Neural progenitor cell (in vitro differentiated cells): ENCODE measurements at regions not wholly inside any gene's neighbourhood (a gene's known extent, or its start where the extent isn't known, plus 50 kb on each side); places are given as distances from the start of the nearest gene placed in this dataset.

Experiments
- EZH2 ChIP-seq: fragments of 200-600 bp; sonication (generic); IDR thresholded peaks from 2 replicates; pipeline ENCODE4 v1.6.1; 2017; ENCODE audit warnings: antibody characterized with exemption, mild to moderate bottlenecking, moderate library complexity
- TF ChIP-seq, protein P1 (sequence below): fragments of 200-600 bp; sonication (generic); IDR thresholded peaks from 2 replicates; pipeline ENCODE4 v1.5.1; 2017; ENCODE audit warnings: antibody characterized with exemption, mild to moderate bottlenecking

DNA sequence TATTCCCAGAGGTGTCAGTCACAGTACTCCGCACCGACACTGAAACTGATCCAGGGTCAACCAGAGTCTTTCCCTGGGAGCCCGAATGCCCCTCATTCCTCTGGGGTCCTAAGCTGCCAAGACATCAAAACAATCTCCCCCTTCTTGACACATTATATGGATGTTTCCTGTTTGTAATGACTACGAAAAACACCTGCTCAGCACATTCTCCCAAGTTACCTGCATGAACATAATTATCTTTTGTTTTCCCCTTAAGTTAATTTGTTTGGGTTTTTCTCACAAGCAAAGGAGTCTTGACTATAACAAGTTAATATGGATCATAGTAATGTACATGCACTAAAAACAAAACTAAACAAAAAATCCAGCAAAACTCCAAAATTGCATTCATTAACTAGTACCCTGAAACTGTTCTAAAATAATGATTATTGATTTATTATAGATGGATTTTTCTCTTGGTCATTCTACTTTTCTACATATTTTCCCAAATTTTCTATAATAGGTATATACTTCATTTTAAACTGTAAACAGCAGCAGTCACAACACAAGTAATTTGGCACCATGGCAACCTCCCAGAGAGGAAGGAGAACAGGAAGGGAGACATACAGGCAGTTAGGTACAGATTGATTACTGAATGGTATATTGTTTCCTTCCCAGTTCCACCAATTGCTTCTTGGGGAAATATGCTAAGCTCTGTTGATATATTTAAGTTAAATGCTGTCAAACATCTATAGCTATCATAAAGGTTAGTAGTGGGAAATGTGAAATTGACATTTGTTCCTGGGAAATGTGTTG lies 631.5 kb downstream of the METTL15 start:
- TF ChIP-seq, protein P1, sequence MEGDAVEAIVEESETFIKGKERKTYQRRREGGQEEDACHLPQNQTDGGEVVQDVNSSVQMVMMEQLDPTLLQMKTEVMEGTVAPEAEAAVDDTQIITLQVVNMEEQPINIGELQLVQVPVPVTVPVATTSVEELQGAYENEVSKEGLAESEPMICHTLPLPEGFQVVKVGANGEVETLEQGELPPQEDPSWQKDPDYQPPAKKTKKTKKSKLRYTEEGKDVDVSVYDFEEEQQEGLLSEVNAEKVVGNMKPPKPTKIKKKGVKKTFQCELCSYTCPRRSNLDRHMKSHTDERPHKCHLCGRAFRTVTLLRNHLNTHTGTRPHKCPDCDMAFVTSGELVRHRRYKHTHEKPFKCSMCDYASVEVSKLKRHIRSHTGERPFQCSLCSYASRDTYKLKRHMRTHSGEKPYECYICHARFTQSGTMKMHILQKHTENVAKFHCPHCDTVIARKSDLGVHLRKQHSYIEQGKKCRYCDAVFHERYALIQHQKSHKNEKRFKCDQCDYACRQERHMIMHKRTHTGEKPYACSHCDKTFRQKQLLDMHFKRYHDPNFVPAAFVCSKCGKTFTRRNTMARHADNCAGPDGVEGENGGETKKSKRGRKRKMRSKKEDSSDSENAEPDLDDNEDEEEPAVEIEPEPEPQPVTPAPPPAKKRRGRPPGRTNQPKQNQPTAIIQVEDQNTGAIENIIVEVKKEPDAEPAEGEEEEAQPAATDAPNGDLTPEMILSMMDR, result no peak
- TF ChIP-seq EZH2, result no peak
